ENCODE measurements at regions not wholly inside any gene's neighbourhood (a gene's known extent, or its start where the extent isn't known, plus 50 kb on each side); places are given as distances from the start of the nearest gene placed in this dataset.
A peak's percentile ranks its signal among the peaks of the same experiment; 100 is the strongest.

DNA sequence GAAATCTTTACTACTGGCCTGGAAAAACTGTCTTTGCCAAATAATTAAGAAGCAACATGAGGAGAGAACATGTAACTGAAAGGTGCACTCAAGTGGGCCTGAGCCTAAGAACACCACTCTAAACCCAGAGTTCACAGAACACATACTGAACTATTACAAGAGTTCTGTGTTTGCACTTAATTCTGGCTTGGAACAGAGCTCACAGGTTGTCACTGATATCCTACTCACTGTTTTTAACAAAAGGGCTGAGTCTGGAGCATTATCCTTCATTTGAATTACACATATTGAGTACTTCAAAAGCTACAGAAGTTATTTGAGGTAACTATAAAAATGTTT lies 164.7 kb downstream of the OGFRL1 start:
- DNase-seq (ENCODE audit: insufficient read length, low spot score, missing footprints), result no peak
- Histone ChIP-seq H3K4me1 (ENCODE audit: insufficient read depth, low read length) (no peaks in the 10 kb centered on the region), H3K27me3 (ENCODE audit: insufficient read depth, low read length) (no peaks in the 10 kb centered on the region), H3K4me2 (ENCODE audit: insufficient read depth, low read length) (no peak overlapping the region), H3K27ac (ENCODE audit: low read depth, low read length) (no peak overlapping the region), H4K20me1 (ENCODE audit: insufficient read depth, low read length) (no peaks in the 10 kb centered on the region), H3K36me3 (ENCODE audit: insufficient read depth, low read length) (no peaks in the 10 kb centered on the region), H3K79me2 (ENCODE audit: insufficient read depth, low read length) (no peaks in the 10 kb centered on the region), H3K4me3 (ENCODE audit: insufficient read depth, low read length) (no peak overlapping the region), H3K9me3 (ENCODE audit: low read depth, low read length) (no peaks in the 10 kb centered on the region), H2AFZ (ENCODE audit: low read length) (no peak overlapping the region)
- no peak for TF ChIP-seq CTCF (IDR thresholded peaks at IDR 0.05; ENCODE audit: extremely low read depth, low read depth, low read length)

DNA sequence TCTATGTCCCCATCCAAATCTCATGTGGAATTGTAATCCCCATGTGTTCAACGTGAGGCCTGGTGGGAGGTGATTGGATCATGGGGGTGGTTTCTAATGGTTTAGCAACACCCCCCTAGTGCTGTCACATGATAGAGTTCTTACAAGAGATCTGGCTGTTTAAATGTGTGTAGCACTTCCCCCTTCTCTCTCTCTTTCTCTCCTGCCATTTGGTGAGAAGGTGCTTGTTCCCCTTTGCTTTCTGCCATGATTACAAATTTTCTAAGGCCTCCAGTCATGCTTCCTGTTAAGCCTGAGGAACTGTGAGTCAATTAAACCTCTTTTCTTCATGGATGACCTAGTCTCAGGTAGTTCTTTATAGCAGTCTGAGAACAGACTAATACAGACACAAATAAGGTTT lies 165.4 kb downstream of the OGFRL1 start:
- no peak for TF ChIP-seq CTCF (IDR thresholded peaks at IDR 0.05; ENCODE audit: extremely low read depth, low read depth, low read length)
- no peak overlapping the region for H3K27ac ChIP-seq (ENCODE audit: low read depth, low read length)
- H3K36me3 ChIP-seq (ENCODE audit: insufficient read depth, low read length), result no peaks in the 10 kb centered on the region
- no peaks in the 10 kb centered on the region for H4K20me1 ChIP-seq (ENCODE audit: insufficient read depth, low read length)
- no peaks in the 10 kb centered on the region for H3K79me2 ChIP-seq (ENCODE audit: insufficient read depth, low read length)
- DNase-seq (ENCODE audit: insufficient read length, low spot score, missing footprints), result no peak
- no peaks in the 10 kb centered on the region for H3K27me3 ChIP-seq (ENCODE audit: insufficient read depth, low read length)
- H3K9me3 ChIP-seq (ENCODE audit: low read depth, low read length), result no peaks in the 10 kb centered on the region
- no peak overlapping the region for H3K4me2 ChIP-seq (ENCODE audit: insufficient read depth, low read length)
- H3K4me3 ChIP-seq (ENCODE audit: insufficient read depth, low read length), result no peak overlapping the region
- peak overlapping the region; percentile 64 for H2AFZ ChIP-seq (ENCODE audit: low read length)
- no peaks in the 10 kb centered on the region for H3K4me1 ChIP-seq (ENCODE audit: insufficient read depth, low read length)

DNA sequence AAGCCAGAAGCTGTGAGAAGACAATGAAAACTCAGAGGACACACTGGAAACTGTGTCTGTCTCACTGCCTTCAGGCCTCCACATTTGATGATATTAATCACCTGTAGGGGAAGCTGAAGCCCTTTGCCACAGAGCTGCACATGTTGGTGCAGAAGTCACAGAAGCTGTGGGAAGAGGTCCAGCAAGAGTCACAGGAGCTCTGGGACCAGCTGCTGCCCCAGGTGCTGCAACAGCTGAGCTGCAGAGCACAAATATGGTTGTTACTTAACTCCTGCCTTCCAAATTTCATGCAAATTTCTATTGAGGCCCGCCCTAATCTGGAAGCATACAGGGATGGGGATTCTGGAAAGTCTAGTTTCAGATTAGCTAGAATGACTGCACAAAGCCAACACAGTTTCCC lies 169.3 kb downstream of the OGFRL1 start:
- Histone ChIP-seq H2AFZ (ENCODE audit: low read length) (peak overlapping the region; percentile 11), H3K4me2 (ENCODE audit: insufficient read depth, low read length) (no peak overlapping the region)
- DNase-seq (ENCODE audit: insufficient read length, low spot score, missing footprints), result no peak

DNA sequence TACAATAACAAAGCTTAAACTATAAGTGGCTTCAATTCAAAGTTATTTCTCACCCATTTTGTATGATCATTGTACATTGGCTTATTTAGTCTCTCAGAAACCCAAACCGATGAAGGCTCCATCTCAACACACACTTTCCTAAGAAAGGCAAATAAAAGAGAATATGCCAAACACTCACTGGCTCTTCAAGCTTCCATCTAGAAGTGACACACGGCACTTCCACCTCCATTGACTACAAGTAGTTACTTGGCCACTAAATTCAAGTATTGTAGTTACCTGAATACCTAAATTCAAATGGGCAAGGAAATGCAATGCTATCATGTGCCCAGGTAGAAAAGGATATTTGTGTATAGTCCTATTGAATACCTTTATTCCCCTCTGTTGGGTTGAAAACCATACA lies 170.6 kb downstream of the OGFRL1 start:
- no peaks in the 10 kb centered on the region for H3K27me3 ChIP-seq (ENCODE audit: insufficient read depth, low read length)
- H2AFZ ChIP-seq (ENCODE audit: low read length), result peak overlapping the region; percentile 12
- H3K4me3 ChIP-seq (ENCODE audit: insufficient read depth, low read length), result no peak overlapping the region
- no peaks in the 10 kb centered on the region for H3K9me3 ChIP-seq (ENCODE audit: low read depth, low read length)
- H3K27ac ChIP-seq (ENCODE audit: low read depth, low read length), result no peak overlapping the region
- no peak for TF ChIP-seq CTCF (IDR thresholded peaks at IDR 0.05; ENCODE audit: extremely low read depth, low read depth, low read length)
- DNase-seq (ENCODE audit: insufficient read length, low spot score, missing footprints), result no peak
- no peaks in the 10 kb centered on the region for H3K36me3 ChIP-seq (ENCODE audit: insufficient read depth, low read length)
- H4K20me1 ChIP-seq (ENCODE audit: insufficient read depth, low read length), result no peaks in the 10 kb centered on the region
- H3K4me1 ChIP-seq (ENCODE audit: insufficient read depth, low read length), result no peaks in the 10 kb centered on the region
- no peak overlapping the region for H3K4me2 ChIP-seq (ENCODE audit: insufficient read depth, low read length)
- H3K79me2 ChIP-seq (ENCODE audit: insufficient read depth, low read length), result no peaks in the 10 kb centered on the region

More for the DNA sequence above, 169.3 kb downstream of the OGFRL1 start:
- H3K36me3 ChIP-seq (ENCODE audit: insufficient read depth, low read length), result no peaks in the 10 kb centered on the region
- H4K20me1 ChIP-seq (ENCODE audit: insufficient read depth, low read length), result no peaks in the 10 kb centered on the region
- H3K27ac ChIP-seq (ENCODE audit: low read depth, low read length), result no peak overlapping the region
- H3K4me1 ChIP-seq (ENCODE audit: insufficient read depth, low read length), result no peaks in the 10 kb centered on the region
- TF ChIP-seq CTCF (IDR thresholded peaks at IDR 0.05; ENCODE audit: extremely low read depth, low read depth, low read length), result no peak
- no peak overlapping the region for H3K4me3 ChIP-seq (ENCODE audit: insufficient read depth, low read length)
- no peaks in the 10 kb centered on the region for H3K27me3 ChIP-seq (ENCODE audit: insufficient read depth, low read length)
- H3K79me2 ChIP-seq (ENCODE audit: insufficient read depth, low read length), result no peaks in the 10 kb centered on the region
- H3K9me3 ChIP-seq (ENCODE audit: low read depth, low read length), result no peaks in the 10 kb centered on the region
